Tibial nerve (tissue), 4 donors: ENCODE measurements at regions not wholly inside any gene's neighbourhood (a gene's known extent, or its start where the extent isn't known, plus 50 kb on each side); places are given as distances from the start of the nearest gene placed in this dataset.

Source experiments
- DNase-seq, 2 donors: peaks; one replicate each; pipeline ENCODE4 v3.0.0-alpha.2; 2019; ENCODE audit warnings: low spot score in 2 of 2
- H3K27ac ChIP-seq, 4 donors: fragments of 200-600 bp; sonication (generic) in 3 of 4; one replicate each; pipeline ENCODE4 v1.5.1; 2017 to 2019; ENCODE audit warnings: mild to moderate bottlenecking in 1 of 4
- H3K27me3 ChIP-seq, 2 donors: fragments of 200-600 bp; sonication (generic) in 1 of 2; one replicate each; pipeline versions ENCODE4 v1.5.1 to v1.6.0; 2017 to 2019
- H3K36me3 ChIP-seq, 3 donors: fragments of 200-600 bp; sonication (generic); one replicate each; pipeline ENCODE4 v1.5.1; 2018 to 2019
- H3K4me1 ChIP-seq, 4 donors: fragments of 200-600 bp; sonication (generic) in 3 of 4; one replicate each; pipeline ENCODE4 v1.5.1; 2017 to 2019
- H3K4me3 ChIP-seq, 4 donors: fragments of 200-600 bp; sonication (generic) in 3 of 4; one replicate each; pipeline ENCODE4 v1.5.1; 2017 to 2019; ENCODE audit warnings: mild to moderate bottlenecking in 1 of 4, moderate library complexity in 1 of 4
- H3K9me3 ChIP-seq, 4 donors: fragments of 200-600 bp; sonication (generic) in 3 of 4; one replicate each; pipeline ENCODE4 v1.5.1; 2017 to 2019
- EP300 ChIP-seq, 2 donors: sonication (generic); formaldehyde crosslinking; IDR thresholded peaks; one replicate each; pipeline ENCODE4 v1.6.1; 2017; ENCODE audit warnings: antibody characterized with exemption in 2 of 2, mild to moderate bottlenecking in 1 of 2
- POLR2A ChIP-seq, 2 donors: fragments of 450-650 bp; IDR thresholded peaks; one replicate each; pipeline ENCODE4 v1.6.1; 2017; ENCODE audit warnings: antibody characterized with exemption in 2 of 2, mild to moderate bottlenecking in 2 of 2, moderate library complexity in 2 of 2
- WGBS, 2 donors: methylation state at CpG; one replicate each; pipeline ENCODE4 v1.1.5; 2018; 5-methylcytosine and 5-hydroxymethylcytosine counted together
- TF ChIP-seq, protein P1 (sequence below), 5 experiments: fragments of 200-600 bp in 3 of 5; fragments of 450-650 bp in 2 of 5; sonication (generic) in 3 of 5; IDR thresholded peaks; one replicate each; pipeline ENCODE4 v1.5.1; 2016 to 2019; ENCODE audit warnings: antibody characterized with exemption in 5 of 5, mild to moderate bottlenecking in 3 of 5, moderate library complexity in 2 of 5

GRCh38 chr15:85941186-85941855 lies 138.3 kb upstream of the AGBL1 start:
- no peaks in the 10 kb centered on the region for H3K27me3 ChIP-seq
- no peak overlapping the region for H3K4me3 ChIP-seq
- no peaks in the 10 kb centered on the region for H3K36me3 ChIP-seq
- H3K9me3 ChIP-seq, result no peaks in the 10 kb centered on the region
- no peak overlapping the region for H3K27ac ChIP-seq
- H3K4me1 ChIP-seq, result no peaks in the 10 kb centered on the region
- TF ChIP-seq, protein P1, sequence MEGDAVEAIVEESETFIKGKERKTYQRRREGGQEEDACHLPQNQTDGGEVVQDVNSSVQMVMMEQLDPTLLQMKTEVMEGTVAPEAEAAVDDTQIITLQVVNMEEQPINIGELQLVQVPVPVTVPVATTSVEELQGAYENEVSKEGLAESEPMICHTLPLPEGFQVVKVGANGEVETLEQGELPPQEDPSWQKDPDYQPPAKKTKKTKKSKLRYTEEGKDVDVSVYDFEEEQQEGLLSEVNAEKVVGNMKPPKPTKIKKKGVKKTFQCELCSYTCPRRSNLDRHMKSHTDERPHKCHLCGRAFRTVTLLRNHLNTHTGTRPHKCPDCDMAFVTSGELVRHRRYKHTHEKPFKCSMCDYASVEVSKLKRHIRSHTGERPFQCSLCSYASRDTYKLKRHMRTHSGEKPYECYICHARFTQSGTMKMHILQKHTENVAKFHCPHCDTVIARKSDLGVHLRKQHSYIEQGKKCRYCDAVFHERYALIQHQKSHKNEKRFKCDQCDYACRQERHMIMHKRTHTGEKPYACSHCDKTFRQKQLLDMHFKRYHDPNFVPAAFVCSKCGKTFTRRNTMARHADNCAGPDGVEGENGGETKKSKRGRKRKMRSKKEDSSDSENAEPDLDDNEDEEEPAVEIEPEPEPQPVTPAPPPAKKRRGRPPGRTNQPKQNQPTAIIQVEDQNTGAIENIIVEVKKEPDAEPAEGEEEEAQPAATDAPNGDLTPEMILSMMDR (IDR thresholded peaks at IDR 0.05), result no peak
- no peak for TF ChIP-seq POLR2A (IDR thresholded peaks at IDR 0.05)
- TF ChIP-seq EP300 (IDR thresholded peaks at IDR 0.05), result no peak
- WGBS, 2 donors, result 81 to 90% methylated on average over 2 of the region's 2 CpGs
- no peak for DNase-seq

DNA sequence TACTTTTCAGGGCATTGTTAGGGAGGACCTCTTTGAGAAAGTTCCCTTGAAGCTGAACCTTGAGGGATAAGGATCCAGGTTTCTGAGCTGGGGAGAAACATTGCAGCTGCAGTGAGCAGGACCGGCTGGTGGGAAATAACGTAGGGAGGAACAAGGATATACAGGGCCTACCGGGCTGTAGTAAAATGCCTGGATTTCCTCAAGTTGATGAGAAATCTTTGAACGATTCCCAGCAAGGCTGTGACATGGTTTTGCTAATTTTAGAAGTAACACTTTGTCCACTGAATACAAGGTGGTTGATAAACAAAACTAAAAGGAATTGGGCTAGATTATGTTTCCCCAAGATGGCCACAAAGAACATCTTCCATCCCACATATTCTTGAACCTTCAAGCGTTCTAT lies 137.0 kb upstream of the AGBL1 start:
- WGBS, 2 donors, result 91% methylated on average over 5 of the region's 5 CpGs
- H3K36me3 ChIP-seq, result no peaks in the 10 kb centered on the region
- no peak for TF ChIP-seq EP300 (IDR thresholded peaks at IDR 0.05)
- no peak for TF ChIP-seq POLR2A (IDR thresholded peaks at IDR 0.05)
- TF ChIP-seq, protein P1 (IDR thresholded peaks at IDR 0.05), result no peak
- no peak for DNase-seq
- no peaks in the 10 kb centered on the region for H3K4me1 ChIP-seq
- no peak overlapping the region for H3K4me3 ChIP-seq
- no peaks in the 10 kb centered on the region for H3K27me3 ChIP-seq
- no peak overlapping the region for H3K27ac ChIP-seq
- H3K9me3 ChIP-seq, result no peaks in the 10 kb centered on the region

GRCh38 chr15:85943151-85943550 lies 136.5 kb upstream of the AGBL1 start:
- Histone ChIP-seq H3K27me3 (no peaks in the 10 kb centered on the region), H3K4me1 (no peaks in the 10 kb centered on the region), H3K4me3 (no peak overlapping the region), H3K9me3 (no peaks in the 10 kb centered on the region), H3K27ac (no peak overlapping the region), H3K36me3 (no peaks in the 10 kb centered on the region)
- no peak for DNase-seq
- TF ChIP-seq EP300 (IDR thresholded peaks at IDR 0.05) (no peak), POLR2A (IDR thresholded peaks at IDR 0.05) (no peak)
- TF ChIP-seq, protein P1 (IDR thresholded peaks at IDR 0.05), result no peak
- WGBS, 2 donors, result 84 to 93% methylated on average over 4 of the region's 4 CpGs

- no peak for DNase-seq
- no peak for TF ChIP-seq POLR2A (IDR thresholded peaks at IDR 0.05)
- TF ChIP-seq, protein P1 (IDR thresholded peaks at IDR 0.05), result no peak
- no peak overlapping the region for H3K4me3 ChIP-seq
- H3K4me1 ChIP-seq, result no peaks in the 10 kb centered on the region
- WGBS, 2 donors, result 83 to 87% methylated on average over 2 of the region's 2 CpGs
- no peak overlapping the region for H3K27ac ChIP-seq
- no peaks in the 10 kb centered on the region for H3K27me3 ChIP-seq
- no peaks in the 10 kb centered on the region for H3K9me3 ChIP-seq
- H3K36me3 ChIP-seq, result no peaks in the 10 kb centered on the region
Measured at GRCh38 chr15:85943791-85944190, 135.9 kb upstream of the AGBL1 start.

DNA sequence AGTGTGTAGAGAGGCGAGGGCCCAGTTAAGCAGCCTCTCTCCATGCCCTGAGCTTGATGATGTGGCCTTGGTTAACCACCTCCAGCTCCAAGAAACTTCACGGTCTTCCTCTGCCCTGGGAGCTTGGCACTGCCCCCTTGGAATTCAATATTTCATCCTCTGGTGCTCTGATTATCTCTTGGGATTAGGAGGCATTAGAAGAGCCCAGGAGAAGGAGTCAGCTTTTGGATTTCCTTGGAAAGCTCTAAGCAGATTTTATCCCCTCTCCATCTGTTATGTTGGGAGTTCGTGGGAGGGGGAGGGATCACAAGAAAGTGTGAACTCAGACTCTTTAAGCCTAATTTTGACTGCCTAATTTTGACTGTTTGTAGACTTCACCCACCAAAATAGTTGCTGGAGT lies 132.7 kb upstream of the AGBL1 start:
- TF ChIP-seq EP300 (IDR thresholded peaks at IDR 0.05) (no peak), POLR2A (IDR thresholded peaks at IDR 0.05) (no peak)
- TF ChIP-seq, protein P1 (IDR thresholded peaks at IDR 0.05), result no peak
- Histone ChIP-seq H3K4me1 (no peaks in the 10 kb centered on the region), H3K27me3 (no peaks in the 10 kb centered on the region), H3K36me3 (no peaks in the 10 kb centered on the region), H3K9me3 (no peaks in the 10 kb centered on the region), H3K4me3 (no peak overlapping the region), H3K27ac (no peak overlapping the region)
- WGBS, 2 donors, result 60% methylated on average over 3 of the region's 3 CpGs
- DNase-seq, result no peak
